Activated T-helper 9 cell treated with anti-CD3 and anti-CD28 coated beads, Interleukin-2, amount 50 U/mL, for 16 hours (primary cell): ENCODE measurements at regions not wholly inside any gene's neighbourhood (a gene's known extent, or its start where the extent isn't known, plus 50 kb on each side); places are given as distances from the start of the nearest gene placed in this dataset.

ENCODE experiments used
- DNase-seq: peaks from one replicate; pipeline ENCODE4 v3.0.0-alpha.2; 2020; ENCODE audit warnings: low read depth

GRCh38 chr13:31049083-31049482 is 112.6 kb downstream of the HSPH1 start:
- DNase-seq = no peak

- no peak for DNase-seq
These were observed 113.2 kb downstream of the HSPH1 start for GRCh38 chr13:31048521-31048920.

GRCh38 chr13:31046711-31047279 is 114.3 kb downstream of the TEX26 start:
- DNase-seq = no peak

- DNase-seq = peak; percentile 73
These were observed 113.0 kb downstream of the TEX26 start for GRCh38 chr13:31045286-31046081.

GRCh38 chr13:31044364-31045285 is 112.2 kb downstream of the TEX26 start:
- peak; percentile 70 for DNase-seq

- no peak for DNase-seq
These were observed 111.5 kb downstream of the TEX26 start for GRCh38 chr13:31043957-31044356.

GRCh38 chr13:31042481-31043165 is 110.2 kb downstream of the TEX26 start:
- DNase-seq = no peak

GRCh38 chr13:31042049-31042448 is 109.6 kb downstream of the TEX26 start:
- DNase-seq = no peak

GRCh38 chr13:31038834-31039552 is 106.5 kb downstream of the TEX26 start:
- no peak for DNase-seq

- no peak for DNase-seq
These were observed 105.5 kb downstream of the TEX26 start for GRCh38 chr13:31037874-31038500.

- DNase-seq = no peak
These were observed 104.6 kb downstream of the TEX26 start for GRCh38 chr13:31036731-31037695.

- no peak for DNase-seq
These were observed 102.9 kb downstream of the TEX26 start for GRCh38 chr13:31035185-31035965.

GRCh38 chr13:31032528-31033113 is 100.2 kb downstream of the TEX26 start:
- DNase-seq = no peak

- no peak for DNase-seq
These were observed 99.0 kb downstream of the TEX26 start for GRCh38 chr13:31031482-31031881.

GRCh38 chr13:31029102-31029501 is 96.6 kb downstream of the TEX26 start:
- DNase-seq = no peak

GRCh38 chr13:31027136-31027535 is 94.7 kb downstream of the TEX26 start:
- no peak for DNase-seq
